ENCODE measurements at regions not wholly inside any gene's neighbourhood (a gene's known extent, or its start where the extent isn't known, plus 50 kb on each side); places are given as distances from the start of the nearest gene placed in this dataset.

- H3K4me1 ChIP-seq (ENCODE audit: control insufficient read depth in 1 of 2, insufficient read depth in 1 of 2, low read depth in 1 of 2, low read length in 1 of 2) = no peaks in the 10 kb centered on the region
- H3K4me3 ChIP-seq (ENCODE audit: low read depth in 1 of 2, low read length in 1 of 2) = no peak overlapping the region
- no peaks in the 10 kb centered on the region for H3K36me3 ChIP-seq
- no peaks in the 10 kb centered on the region for H3K9me3 ChIP-seq
- H3K27me3 ChIP-seq = no peaks in the 10 kb centered on the region
- TF ChIP-seq, protein P1, sequence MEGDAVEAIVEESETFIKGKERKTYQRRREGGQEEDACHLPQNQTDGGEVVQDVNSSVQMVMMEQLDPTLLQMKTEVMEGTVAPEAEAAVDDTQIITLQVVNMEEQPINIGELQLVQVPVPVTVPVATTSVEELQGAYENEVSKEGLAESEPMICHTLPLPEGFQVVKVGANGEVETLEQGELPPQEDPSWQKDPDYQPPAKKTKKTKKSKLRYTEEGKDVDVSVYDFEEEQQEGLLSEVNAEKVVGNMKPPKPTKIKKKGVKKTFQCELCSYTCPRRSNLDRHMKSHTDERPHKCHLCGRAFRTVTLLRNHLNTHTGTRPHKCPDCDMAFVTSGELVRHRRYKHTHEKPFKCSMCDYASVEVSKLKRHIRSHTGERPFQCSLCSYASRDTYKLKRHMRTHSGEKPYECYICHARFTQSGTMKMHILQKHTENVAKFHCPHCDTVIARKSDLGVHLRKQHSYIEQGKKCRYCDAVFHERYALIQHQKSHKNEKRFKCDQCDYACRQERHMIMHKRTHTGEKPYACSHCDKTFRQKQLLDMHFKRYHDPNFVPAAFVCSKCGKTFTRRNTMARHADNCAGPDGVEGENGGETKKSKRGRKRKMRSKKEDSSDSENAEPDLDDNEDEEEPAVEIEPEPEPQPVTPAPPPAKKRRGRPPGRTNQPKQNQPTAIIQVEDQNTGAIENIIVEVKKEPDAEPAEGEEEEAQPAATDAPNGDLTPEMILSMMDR (IDR thresholded peaks at IDR 0.05) = no peak
- no peak overlapping the region for H3K27ac ChIP-seq
Observed at GRCh38 chr2:41764919-41765318, 282.9 kb upstream of the PKDCC start.

- Histone ChIP-seq H3K9me3 (no peaks in the 10 kb centered on the region), H3K4me1 (ENCODE audit: control insufficient read depth in 1 of 2, insufficient read depth in 1 of 2, low read depth in 1 of 2, low read length in 1 of 2) (no peaks in the 10 kb centered on the region), H3K27ac (no peak overlapping the region), H3K4me3 (ENCODE audit: low read depth in 1 of 2, low read length in 1 of 2) (no peak overlapping the region), H3K36me3 (no peaks in the 10 kb centered on the region), H3K27me3 (no peaks in the 10 kb centered on the region)
- TF ChIP-seq, protein P1 (IDR thresholded peaks at IDR 0.05) = no peak
Observed at GRCh38 chr2:41768310-41768709, 279.5 kb upstream of the PKDCC start.

DNA sequence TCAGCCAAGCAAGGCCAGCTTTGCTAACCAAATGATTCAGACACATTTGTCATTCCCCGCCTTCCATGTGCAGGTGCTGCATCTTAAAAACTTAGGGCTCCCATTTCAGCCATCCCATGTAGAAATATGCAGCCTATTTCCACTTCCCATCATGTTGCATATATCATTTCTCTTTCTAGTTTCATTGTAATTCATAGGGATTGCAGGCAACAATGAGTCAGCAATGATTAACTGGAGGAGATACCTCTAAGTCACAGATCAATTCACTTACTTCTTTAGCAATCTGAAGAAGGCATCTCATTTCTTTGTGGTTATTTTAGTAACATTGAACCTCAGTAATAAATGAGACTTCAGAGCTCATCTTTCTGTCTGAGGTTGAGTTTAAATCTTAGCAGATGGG, 276.1 kb upstream of the PKDCC start:
- no peaks in the 10 kb centered on the region for H3K27me3 ChIP-seq

GRCh38 chr2:41772697-41773096, 275.1 kb upstream of the PKDCC start:
- H3K36me3 ChIP-seq = no peaks in the 10 kb centered on the region
- no peaks in the 10 kb centered on the region for H3K27me3 ChIP-seq
- no peaks in the 10 kb centered on the region for H3K9me3 ChIP-seq
- no peak overlapping the region for H3K4me3 ChIP-seq (ENCODE audit: low read depth in 1 of 2, low read length in 1 of 2)
- no peak overlapping the region for H3K27ac ChIP-seq
- no peaks in the 10 kb centered on the region for H3K4me1 ChIP-seq (ENCODE audit: control insufficient read depth in 1 of 2, insufficient read depth in 1 of 2, low read depth in 1 of 2, low read length in 1 of 2)
- TF ChIP-seq, protein P1 (IDR thresholded peaks at IDR 0.05) = no peak

More for the DNA sequence above, 276.1 kb upstream of the PKDCC start:
- H3K27ac ChIP-seq = no peak overlapping the region
- no peaks in the 10 kb centered on the region for H3K36me3 ChIP-seq
- H3K9me3 ChIP-seq = no peaks in the 10 kb centered on the region
- no peaks in the 10 kb centered on the region for H3K4me1 ChIP-seq (ENCODE audit: control insufficient read depth in 1 of 2, insufficient read depth in 1 of 2, low read depth in 1 of 2, low read length in 1 of 2)
- TF ChIP-seq, protein P1 (IDR thresholded peaks at IDR 0.05) = no peak
- H3K4me3 ChIP-seq (ENCODE audit: low read depth in 1 of 2, low read length in 1 of 2) = no peak overlapping the region

DNA sequence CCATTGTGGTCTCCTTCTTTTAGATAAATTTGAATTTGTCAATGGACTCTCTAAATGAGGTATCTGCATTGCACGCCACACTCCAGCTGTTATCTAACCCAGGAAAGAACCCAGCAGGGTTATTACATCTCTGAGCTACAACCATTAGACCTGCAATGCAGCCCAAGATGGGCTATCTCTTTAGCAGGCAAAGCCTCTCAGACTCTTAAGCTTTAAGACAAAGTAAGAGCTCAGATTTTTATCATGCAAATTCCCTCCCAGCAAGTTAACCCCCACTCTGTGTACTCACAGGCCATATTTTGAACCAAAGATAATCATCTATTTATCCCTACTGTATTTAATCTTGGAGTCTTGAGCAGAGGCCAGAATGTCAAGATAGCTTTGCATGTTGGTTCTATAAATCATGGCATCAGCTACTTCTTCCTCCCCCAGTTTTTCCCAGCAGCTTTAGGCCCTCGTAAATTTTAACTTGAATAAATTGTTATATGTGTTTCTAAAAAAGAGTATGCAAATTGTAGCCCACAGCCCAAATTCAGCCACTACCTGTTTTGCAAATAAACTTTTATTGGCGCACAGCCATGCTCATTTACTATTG, 273.7 kb upstream of the PKDCC start:
- no peaks in the 10 kb centered on the region for H3K4me1 ChIP-seq (ENCODE audit: control insufficient read depth in 1 of 2, insufficient read depth in 1 of 2, low read depth in 1 of 2, low read length in 1 of 2)

More for the DNA sequence above, 273.7 kb upstream of the PKDCC start:
- H3K9me3 ChIP-seq = no peaks in the 10 kb centered on the region
- TF ChIP-seq, protein P1 (IDR thresholded peaks at IDR 0.05) = no peak
- no peaks in the 10 kb centered on the region for H3K36me3 ChIP-seq
- no peak overlapping the region for H3K4me3 ChIP-seq (ENCODE audit: low read depth in 1 of 2, low read length in 1 of 2)
- no peak overlapping the region for H3K27ac ChIP-seq
- H3K27me3 ChIP-seq = no peaks in the 10 kb centered on the region
